GM03348 (cell line): ENCODE measurements at regions not wholly inside any gene's neighbourhood (a gene's known extent, or its start where the extent isn't known, plus 50 kb on each side); places are given as distances from the start of the nearest gene placed in this dataset.
"Not testable (repeated sequence)": the region's sequence is repeated elsewhere in the genome, so short reads cannot be mapped to it uniquely, and the experiment has no call there.

Source experiments
- DNase-seq: peaks from one replicate; pipeline ENCODE4 v3.0.0; 2012; ENCODE audit warnings: low spot score

DNA sequence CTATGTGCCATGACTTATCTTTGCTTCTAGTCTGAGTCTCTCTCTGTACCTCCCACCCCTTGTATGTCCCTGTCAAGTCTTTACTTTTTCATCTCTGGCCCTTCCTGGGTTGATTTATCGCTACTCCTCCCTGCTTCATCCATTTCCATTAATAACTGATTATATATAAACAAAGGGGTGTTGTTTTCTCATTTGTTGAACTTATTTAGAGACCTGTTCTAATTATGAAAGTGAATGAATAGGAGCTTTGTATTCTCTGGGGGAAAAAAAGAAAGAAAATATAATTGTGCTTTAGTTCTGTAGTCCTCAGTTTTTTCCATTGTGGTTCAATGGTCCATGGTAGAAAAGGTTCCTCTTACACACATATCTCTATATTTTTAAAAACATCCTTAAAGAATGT lies 328.9 kb upstream of the PPP2R3A start:
- no peak for DNase-seq

DNA sequence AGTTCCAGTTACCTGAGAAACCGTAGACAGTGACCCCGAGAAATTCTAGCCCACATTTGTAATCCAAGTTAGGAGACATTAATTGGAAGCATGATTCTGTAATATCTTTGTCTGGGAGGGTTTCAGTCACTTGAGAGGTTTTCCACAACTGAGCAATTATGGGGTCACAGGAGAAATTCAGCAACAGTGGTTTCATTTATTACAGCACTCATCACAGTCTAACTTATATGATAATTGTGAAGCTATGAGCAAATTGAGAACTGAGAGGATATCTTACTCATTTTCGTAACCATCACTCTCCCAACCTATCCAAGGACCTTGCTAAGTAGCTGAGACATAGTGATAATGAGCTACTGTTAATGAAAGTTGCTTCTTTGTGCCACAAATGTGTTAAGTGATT lies 328.5 kb upstream of the PPP2R3A start:
- DNase-seq: no peak

DNA sequence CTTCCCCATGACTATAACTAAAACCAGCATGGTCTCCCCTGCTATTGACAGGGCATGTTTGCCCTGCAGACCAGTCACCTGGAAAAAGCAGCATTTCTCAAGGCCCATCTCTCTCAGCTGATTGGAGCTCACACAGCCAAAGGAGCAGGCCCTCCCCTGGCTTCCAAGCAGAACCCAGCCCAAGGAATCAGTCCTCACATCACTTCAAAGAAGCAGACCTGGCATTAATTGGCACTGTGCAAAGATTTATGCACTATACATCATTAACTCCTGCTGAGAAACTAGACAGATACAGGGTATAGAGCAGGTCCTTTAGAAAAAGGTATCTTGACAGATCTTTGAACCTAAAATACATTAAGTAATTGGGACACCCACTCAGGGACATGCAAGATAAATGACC lies 323.8 kb upstream of the PPP2R3A start:
- DNase-seq: no peak

DNA sequence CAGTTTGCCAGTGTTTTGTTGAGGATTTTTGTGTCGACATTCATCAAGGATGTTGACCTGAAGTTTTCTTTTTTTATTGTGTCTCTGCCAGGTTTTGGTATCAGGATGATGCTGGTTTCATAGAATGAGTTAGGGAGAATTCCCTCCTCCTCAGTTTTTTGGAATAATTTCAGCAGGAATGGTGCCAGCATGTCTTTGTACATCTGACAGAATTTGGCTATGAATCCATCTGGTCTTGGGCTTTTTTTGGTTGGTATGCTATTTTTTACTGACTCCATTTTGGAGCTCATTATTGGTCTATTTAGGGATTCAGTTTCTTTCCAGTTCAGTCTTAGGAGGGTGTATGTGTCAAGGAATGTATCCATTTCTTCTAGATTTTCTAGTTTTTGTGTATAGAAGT lies 320.0 kb upstream of the PPP2R3A start:
- DNase-seq: no peak

DNA sequence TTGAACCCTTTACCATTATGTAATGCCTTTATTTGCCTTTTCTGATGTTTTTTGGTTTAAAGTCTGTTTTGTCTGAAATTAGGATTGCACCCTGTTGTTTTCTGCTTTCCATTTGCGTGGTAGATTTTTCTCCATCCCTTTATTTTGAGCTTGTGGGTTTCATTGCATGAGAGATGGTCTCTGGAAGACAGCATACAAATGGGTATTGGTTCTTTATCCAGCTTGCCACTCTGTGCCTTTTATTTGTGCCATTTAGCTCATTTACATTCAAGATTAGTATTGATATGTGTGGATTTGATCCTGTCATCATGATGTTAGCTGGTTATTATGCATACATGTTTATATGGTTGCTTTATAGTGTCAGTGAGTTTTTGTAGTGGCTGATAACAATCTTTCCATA lies 318.7 kb upstream of the PPP2R3A start:
- no peak for DNase-seq

DNA sequence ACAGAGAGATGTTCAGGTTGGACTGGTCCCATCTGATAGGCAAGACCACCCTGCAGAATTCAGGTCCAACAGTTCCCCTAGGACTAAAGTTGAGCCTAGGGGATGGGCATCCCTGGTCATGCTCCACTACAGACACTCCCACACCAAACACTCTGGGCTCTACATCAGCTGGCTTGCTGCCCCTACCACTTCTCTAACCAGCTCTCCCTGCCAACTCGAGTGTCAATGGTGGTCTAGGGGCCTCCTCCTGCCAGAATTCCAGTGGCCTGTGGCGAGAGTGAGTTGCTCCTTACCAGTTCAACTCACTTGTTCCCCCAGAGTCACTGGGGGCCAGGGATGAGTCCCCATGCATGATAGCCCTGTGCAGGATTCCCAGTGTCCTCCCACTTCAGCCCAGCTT lies 316.2 kb upstream of the PPP2R3A start:
- no peak for DNase-seq

DNA sequence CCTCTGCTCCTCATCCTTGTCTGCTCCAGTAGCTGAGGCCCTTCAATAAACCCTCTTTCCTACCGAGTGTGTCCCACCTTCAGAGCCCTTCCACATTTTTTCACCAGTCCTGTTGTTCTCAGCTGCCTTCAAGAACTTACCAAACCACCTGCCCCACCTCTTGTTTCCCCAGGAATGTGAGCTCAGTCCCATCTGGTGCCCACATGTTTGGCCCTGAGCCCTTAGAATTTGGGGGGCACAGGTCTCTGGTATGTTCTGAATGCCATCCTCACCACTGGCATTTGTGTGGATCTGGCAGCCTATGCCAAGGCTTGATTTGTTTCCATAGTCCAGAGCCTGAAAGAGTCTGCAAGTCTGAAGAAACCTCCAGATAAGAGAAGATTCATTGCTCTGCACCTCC lies 315.2 kb upstream of the PPP2R3A start:
- DNase-seq: no peak

DNA sequence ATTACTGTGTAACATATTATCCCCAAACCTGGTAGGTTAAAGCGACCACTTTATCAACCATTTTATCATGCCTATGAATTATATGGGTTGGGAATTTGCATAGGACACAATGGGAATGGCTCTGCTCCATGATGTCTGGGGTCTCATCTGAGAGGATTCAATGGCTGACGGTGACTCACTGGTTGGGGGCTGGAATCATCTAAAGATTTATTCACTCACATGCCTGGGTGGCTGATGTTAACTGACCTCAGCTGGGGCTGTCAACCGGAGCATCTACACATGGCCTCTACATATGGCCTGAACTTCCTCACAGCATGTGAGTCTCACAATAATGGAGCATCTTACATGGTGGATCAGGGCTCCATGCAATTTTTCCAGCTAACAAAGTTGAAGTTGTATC lies 313.1 kb upstream of the PPP2R3A start:
- DNase-seq: no peak

DNA sequence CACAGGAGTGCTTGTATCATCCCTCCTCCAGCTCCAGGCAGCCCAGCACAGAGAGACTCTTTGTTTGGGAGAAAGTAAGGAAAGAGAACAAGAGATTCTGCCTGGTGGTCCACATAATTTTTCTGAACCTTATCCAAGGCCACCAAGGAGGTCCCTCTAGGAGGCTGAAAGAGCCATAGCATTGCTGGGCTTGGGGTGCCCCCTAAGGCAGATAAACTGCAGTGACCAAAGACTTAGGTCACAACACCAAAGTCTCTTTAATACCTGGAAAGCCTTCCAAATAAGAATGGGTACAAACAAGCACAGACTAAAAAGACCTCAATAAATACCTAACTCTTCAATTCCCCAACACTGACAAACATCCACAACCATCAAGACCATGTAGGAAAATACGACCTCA lies 310.2 kb upstream of the PPP2R3A start:
- DNase-seq: no peak

DNA sequence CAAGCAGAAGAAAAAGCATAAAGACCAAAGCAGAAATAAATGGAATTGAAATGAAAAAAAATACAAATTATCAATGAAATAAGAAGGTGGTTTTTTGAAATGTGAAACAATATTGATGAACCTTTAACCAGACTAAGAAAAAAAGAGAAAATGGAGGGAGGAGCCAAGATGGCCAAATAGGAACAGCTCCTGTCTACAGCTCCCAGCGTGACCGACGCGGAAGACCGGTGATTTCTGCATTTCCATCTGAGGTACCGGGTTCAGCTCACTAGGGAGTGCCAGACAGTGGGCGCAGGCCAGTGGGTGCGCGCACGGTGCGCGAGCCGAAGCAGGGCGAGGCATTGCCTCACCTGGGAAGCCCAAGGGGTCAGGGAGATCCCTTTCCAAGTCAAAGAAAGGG lies 307.1 kb upstream of the PPP2R3A start:
- DNase-seq: not testable (repeated sequence)

DNA sequence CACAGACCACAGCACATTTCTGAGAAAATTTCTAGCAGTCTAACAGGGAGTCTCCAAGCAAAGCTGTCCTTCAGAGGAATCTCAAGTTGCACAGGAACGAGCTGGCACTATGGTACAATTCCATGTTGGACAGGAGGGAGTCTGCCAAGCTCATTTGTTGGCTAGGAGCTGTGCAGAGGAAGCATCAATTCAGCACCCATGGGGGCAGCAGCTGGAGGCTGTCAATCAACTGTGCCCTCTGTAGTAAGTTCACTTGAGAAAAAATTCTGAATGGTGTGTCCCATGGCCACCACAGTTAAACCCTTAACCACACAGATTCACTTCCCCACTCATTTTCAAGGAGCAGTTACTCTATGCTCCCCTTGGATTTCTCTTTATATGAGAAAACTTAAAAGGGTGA lies 298.5 kb upstream of the PPP2R3A start:
- DNase-seq: no peak

DNA sequence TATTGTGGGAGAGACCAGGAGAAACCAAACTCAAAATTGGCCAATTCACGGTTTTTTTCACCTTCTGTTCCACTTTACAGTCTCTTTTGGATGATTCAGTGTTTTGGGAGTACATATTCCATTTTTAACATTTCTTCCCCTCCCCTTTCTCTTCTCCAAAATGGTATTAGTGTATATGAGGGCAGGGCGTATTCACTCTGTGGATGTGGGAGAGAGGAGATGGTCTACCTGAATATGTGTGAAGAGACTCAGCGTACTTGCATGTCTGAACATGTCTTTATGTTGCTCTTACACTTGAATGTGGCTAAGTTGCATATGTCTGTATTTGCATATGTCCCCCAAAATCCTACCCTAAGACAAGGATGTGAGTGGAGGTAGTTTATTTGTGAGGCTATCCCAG lies 291.0 kb upstream of the PPP2R3A start:
- DNase-seq: no peak

DNA sequence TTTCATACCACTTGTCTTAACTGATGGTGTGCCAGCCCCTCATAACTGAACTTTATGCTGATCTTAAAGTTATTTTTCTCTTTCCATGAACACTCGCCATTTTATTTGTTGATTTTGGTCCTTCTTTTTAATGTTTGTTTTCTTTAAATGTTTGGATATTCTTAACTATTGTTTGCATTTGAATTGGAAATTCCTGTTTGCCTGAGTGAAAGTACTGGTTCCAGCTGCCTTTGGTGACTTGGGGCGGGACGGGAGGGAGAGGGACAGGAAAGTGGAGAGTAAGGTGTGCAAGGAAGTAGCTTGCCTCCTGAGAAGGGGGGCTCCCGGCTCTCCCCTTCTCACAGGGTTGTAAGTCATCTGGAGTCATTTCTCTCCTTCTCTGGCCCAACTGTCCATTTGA lies 287.1 kb upstream of the PPP2R3A start:
- no peak for DNase-seq

DNA sequence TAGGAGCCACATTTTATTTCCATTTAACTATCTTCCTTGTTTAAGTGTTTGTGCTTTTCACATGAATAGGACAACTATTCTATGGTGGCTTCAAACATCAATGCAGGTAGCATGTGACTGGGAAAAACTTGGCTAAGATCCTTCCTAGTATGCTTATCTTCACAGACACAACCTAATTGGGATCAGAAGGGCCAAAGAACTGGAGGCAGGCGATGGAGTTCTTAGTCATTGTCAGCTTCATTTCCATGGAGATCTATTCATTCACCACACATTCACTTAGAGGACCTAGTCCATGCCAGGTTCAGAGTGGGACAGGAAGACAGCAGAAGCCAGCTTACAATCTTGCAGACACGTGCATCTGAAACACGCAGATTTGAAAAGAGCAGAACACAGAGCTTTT lies 277.5 kb upstream of the PPP2R3A start:
- no peak for DNase-seq

DNA sequence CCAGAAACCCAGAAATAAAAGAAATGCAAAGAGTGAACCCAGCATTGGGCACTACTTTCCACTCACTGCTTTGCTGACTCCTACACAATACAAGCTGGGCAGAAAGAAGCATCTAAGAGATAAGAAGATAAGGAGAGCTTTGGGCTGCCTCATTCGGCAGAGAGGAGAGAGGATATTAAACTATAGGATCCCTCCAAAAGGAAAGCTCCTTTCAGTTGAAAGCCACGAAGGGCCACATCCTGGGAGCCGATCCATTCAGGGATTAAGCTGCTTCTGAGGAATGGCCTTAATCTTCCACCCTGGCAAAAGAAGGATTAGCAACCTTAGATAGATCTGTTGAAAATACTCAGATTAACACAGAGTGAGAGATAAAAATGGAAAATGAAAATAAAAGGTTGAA lies 274.9 kb upstream of the PPP2R3A start:
- DNase-seq: no peak

DNA sequence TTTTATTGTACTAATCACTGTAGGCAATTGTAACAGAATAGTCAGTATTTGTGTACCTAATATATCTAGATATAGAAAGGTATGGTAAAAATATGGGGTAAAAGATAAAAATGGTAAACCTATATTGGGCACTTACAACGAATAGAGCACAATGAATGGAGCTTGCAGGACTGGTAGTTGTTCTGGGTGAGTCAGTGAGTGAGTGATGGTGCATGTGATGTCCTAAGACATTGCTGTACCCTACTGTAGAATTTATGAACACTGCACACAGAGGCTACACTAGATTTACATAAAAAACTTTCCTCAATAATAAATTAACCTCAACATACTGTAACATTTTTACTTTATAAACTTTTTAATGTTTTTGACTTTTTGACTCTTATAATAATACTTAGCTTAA lies 274.3 kb upstream of the PPP2R3A start:
- no peak for DNase-seq

DNA sequence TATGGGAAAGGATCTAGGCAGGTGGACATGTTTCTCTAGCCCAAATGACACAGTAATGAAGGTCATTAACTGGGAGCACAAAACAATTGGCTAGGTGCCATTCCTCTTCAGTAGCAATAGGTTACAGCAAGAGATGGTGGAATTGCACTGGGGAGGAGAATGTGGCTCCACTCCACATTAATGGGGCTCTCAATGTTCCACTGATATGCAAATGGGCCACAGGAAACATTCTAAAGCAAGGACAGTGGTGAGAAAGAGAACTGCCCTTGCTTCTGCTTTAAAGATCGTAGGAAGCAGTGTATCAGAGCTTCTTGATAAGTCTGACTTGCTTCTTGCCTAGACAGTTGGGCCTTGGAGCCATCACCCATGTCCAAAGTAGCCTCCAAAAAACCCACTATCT lies 271.4 kb upstream of the PPP2R3A start:
- no peak for DNase-seq

DNA sequence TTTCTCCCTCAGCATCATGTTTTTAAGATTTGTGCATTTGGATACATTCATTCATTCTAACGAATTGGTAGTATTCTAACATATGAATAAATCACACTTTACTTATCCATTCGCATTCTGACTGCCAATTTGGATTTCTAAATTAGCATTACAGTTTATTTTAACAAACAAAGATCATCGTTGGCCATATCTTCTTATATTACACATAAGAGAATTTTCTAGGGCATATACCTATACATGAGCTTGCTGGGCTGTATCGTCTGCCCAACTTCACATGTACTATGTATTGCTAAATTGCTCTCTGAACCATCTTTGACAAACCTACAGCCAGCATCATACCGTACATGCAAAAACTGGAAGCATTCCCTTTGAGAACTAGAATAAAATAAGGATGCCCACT lies 265.8 kb upstream of the PPP2R3A start:
- DNase-seq: no peak

DNA sequence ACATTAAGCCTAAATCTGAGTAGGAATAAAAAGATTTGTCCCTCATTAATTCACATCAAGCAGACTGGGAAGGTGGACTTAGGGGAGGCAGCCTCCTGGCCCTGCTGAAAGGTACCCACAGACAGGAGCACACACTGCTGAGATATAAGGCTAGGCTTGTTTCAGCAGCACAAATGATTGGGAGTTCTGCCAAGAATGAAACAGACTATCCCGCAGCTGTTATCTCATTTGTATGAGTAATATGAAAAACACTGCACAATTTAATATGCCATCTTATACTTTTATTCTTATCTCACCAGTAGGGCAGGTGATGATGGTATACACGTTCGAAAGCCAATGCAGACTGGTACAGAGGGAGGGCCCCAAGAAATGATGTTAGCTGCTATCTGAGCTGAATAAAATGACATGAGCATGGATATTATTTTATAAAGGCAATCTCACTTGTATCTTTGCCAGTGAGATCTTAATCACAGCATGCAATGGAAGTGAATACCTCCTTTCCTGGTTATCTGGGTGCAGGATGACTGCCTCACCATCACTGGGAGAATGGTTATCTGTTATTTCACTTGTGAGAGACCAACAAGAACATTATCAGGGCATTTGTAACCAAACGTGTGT lies 258.7 kb upstream of the PPP2R3A start:
- no peak for DNase-seq

DNA sequence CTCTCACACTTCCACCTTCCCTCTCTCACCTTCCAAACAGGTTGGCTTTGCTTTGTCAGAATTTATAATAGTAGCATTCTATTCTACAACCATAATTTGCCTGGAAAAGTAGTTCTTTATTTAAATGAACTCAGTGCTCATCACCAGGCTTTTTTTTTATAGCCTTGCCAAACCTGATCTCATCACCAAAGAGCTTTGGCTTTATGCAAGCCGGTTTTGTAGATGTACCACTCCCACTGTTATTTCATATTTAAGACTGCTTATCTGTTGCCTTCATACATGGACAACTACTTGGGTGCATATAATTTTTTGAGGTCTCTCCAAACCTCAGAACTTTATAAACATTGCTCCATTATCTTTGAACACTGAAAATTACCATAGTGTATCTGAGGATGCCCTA lies 246.1 kb upstream of the PPP2R3A start:
- DNase-seq: no peak

DNA sequence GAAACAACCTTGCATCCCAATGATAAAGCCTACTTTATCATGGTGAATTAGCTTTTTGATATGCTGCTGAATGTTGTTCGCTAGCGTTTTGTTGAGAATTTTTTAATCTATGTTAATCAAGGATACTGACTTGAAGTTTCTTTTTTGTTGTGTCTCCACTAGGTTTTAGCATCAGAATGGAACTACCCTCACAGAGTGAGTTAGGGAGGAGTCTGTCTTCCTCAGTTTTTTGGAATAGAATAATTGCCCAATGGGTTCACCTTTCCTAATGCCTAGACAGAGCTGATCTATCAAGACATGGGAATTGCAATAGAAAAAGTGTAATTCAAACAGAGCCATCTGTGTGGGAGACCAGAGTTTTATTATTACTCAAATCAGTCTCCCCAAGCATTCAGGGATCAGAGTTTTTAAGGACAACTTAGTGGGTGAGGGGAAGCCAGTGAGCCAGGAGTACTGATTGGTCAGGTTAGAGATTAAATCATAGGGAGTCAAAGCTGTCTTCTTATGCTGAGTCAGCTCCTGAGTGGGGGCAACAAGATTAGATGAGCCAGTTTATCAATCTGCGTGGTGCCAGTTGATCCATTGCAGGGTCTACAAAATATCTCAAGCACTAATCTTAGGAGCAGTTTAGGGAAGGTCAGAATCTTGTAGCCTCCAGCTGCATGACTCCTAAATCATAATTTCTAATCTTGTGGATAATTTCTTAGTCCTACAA lies 237.4 kb upstream of the PPP2R3A start:
- DNase-seq: no peak

DNA sequence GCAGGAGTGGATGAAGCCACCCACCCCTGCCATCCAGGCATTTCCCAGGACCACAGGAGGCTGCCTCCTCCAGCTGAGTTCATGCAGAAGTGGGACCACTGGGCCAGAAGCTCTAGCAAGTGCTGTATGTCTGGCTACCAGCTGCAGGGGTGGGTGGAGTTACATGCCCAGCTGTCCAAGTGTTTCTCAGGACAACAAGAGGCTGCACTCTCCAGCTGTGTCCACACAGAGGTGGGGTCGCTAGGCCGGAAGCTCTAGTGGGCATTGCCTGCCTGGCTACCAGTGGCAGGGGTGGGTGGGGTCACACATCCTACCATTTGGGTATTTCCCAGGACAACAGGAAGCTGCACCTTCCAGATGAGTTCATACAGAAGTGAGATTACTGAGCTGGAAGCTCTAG lies 234.0 kb upstream of the PPP2R3A start:
- no peak for DNase-seq

DNA sequence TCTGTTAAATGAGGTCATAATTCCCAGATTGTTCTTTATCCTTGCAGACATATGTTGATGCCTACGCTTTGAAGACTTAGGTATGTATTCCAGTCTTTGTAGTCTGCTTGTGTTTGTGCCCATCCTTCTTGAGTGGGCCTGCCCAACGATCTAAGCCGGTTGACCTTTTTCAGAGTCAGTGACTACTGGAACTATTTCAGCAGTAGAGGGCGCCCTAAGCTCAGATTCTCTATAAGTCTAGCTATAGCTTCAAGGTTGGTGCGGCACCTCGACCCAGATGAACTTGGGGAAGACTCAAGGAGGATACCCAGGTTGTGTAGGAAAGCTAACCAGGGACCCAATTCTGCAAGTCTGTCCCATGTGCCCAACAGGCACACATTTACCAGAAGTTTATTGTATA lies 228.8 kb upstream of the PPP2R3A start:
- DNase-seq: no peak

DNA sequence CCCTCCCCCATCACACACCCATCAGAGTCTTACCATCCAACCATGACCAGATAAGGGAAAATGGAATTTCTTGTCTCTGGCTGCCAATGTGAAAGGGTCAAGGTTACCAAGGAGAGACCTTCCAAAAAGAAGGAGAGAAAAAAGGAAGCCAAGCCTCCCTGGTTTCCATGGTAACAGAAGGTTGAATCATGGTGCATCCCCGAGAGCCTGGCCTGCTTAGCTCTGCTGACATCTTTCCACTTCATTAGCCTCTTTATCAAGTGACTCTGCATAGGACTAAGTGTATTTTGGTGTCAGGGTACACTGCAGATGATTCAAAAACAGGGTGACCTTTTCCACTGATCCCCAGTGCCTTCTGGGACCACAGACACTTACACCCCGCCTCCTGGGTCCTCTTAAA lies 225.7 kb upstream of the PPP2R3A start:
- DNase-seq: no peak
